ENCODE measurements at regions not wholly inside any gene's neighbourhood (a gene's known extent, or its start where the extent isn't known, plus 50 kb on each side); places are given as distances from the start of the nearest gene placed in this dataset.

DNA sequence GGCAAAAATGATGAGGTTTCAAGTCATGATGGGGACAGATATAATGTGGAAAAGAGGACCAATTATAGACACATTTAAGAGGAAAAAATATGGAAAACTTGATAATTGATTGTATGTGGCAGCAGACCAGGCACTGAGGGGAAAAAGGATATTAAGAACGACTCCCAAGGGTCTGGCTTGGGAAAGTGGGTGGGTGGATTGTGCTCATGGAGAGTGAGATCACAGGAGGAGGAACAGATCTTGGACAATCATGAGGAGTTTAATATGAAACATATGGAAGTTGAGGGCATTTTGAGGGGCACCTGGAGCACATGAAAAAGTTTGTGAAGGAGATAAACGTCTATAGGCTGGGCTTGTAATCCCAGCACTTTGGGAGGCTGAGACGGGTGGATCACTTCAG lies 454.3 kb upstream of the KLF4 start:
- H3K79me1 ChIP-seq (ENCODE audit: low read depth in 1 of 2, low read length in 2 of 2): no peaks in the 10 kb centered on the region
- ATAC-seq (ENCODE audit: low read depth): no peak
- CTCF ChIA-PET: interaction anchor here (0.6 to 0.8 kb wide), 2 partner anchors 11 to 328 kb away, joined by 4 to 5 read pairs; no protein-coding TSS in a partner anchor
- no peak overlapping the region for H2AK5ac ChIP-seq (ENCODE audit: low read depth, low read length)
- no peak overlapping the region for H2BK5ac ChIP-seq (ENCODE audit: low read depth, low read length, poor library complexity, severe bottlenecking)
- no peak overlapping the region for H2AK9ac ChIP-seq (replicated peaks; ENCODE audit: low read depth, low read length, poor library complexity)
- H2BK20ac ChIP-seq (ENCODE audit: low read depth, low read length): no peak overlapping the region
- no peaks in the 10 kb centered on the region for H3K9me1 ChIP-seq (ENCODE audit: insufficient read depth, low read length)
- TF ChIP-seq CEBPB (IDR thresholded peaks at IDR 0.05; ENCODE audit: low read depth, low read length) (no peak), BHLHE40 (IDR thresholded peaks at IDR 0.05; ENCODE audit: low read depth, low read length) (no peak), FOS (IDR thresholded peaks at IDR 0.05; ENCODE audit: low read depth, low read length) (no peak), RFX5 (IDR thresholded peaks at IDR 0.05; ENCODE audit: low read depth, low read length) (no peak), POLR2A (IDR thresholded peaks at IDR 0.05; ENCODE audit: low read depth, low read length) (no peak), RAD21 (IDR thresholded peaks at IDR 0.05; ENCODE audit: low read length) (no peak), MAFK (IDR thresholded peaks at IDR 0.05; ENCODE audit: low read depth, low read length) (no peak), RCOR1 (IDR thresholded peaks at IDR 0.05; ENCODE audit: insufficient replicate concordance, low read length) (no peak), MAZ (IDR thresholded peaks at IDR 0.05; ENCODE audit: borderline replicate concordance, low read depth, low read length) (no peak), SMC3 (IDR thresholded peaks at IDR 0.05; ENCODE audit: low read depth, low read length) (no peak), MXI1 (IDR thresholded peaks at IDR 0.05; ENCODE audit: borderline replicate concordance, low read depth, low read length) (no peak), NFE2L2 (IDR thresholded peaks at IDR 0.05; ENCODE audit: low read depth, low read length) (no peak), CHD1 (IDR thresholded peaks at IDR 0.05; ENCODE audit: low read depth, low read length) (no peak)
- TF ChIP-seq, protein P1, sequence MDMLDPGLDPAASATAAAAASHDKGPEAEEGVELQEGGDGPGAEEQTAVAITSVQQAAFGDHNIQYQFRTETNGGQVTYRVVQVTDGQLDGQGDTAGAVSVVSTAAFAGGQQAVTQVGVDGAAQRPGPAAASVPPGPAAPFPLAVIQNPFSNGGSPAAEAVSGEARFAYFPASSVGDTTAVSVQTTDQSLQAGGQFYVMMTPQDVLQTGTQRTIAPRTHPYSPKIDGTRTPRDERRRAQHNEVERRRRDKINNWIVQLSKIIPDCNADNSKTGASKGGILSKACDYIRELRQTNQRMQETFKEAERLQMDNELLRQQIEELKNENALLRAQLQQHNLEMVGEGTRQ (IDR thresholded peaks at IDR 0.05; ENCODE audit: low read depth, low read length): no peak
- TF ChIP-seq, protein P2, sequence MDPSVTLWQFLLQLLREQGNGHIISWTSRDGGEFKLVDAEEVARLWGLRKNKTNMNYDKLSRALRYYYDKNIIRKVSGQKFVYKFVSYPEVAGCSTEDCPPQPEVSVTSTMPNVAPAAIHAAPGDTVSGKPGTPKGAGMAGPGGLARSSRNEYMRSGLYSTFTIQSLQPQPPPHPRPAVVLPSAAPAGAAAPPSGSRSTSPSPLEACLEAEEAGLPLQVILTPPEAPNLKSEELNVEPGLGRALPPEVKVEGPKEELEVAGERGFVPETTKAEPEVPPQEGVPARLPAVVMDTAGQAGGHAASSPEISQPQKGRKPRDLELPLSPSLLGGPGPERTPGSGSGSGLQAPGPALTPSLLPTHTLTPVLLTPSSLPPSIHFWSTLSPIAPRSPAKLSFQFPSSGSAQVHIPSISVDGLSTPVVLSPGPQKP (IDR thresholded peaks at IDR 0.05; ENCODE audit: borderline replicate concordance, low read depth, low read length): no peak
- TF ChIP-seq, protein P3, sequence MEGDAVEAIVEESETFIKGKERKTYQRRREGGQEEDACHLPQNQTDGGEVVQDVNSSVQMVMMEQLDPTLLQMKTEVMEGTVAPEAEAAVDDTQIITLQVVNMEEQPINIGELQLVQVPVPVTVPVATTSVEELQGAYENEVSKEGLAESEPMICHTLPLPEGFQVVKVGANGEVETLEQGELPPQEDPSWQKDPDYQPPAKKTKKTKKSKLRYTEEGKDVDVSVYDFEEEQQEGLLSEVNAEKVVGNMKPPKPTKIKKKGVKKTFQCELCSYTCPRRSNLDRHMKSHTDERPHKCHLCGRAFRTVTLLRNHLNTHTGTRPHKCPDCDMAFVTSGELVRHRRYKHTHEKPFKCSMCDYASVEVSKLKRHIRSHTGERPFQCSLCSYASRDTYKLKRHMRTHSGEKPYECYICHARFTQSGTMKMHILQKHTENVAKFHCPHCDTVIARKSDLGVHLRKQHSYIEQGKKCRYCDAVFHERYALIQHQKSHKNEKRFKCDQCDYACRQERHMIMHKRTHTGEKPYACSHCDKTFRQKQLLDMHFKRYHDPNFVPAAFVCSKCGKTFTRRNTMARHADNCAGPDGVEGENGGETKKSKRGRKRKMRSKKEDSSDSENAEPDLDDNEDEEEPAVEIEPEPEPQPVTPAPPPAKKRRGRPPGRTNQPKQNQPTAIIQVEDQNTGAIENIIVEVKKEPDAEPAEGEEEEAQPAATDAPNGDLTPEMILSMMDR (conservative IDR thresholded peaks at IDR 0.05; ENCODE audit: low read depth, low read length): no peak
- H3K14ac ChIP-seq (replicated peaks; ENCODE audit: low read depth, low read length): no peak overlapping the region
- no peaks in the 10 kb centered on the region for H3K9me3 ChIP-seq (ENCODE audit: control insufficient read depth, insufficient read depth, low read length)
- no peak overlapping the region for H2AFZ ChIP-seq (replicated peaks; ENCODE audit: low read length, poor library complexity)
- dilution Hi-C loops (cut with HindIII; ENCODE audit: low sequenced_read_pairs, unreplicated experiment) (no loop called here), in situ Hi-C loops (cut with MboI; ENCODE audit: low sequenced_read_pairs) (no loop called here), intact Hi-C loops (cut with micrococcal nuclease) (no loop called here)
- no peaks in the 10 kb centered on the region for H3K36me3 ChIP-seq (ENCODE audit: control insufficient read depth, insufficient read depth, low read length)
- H3K4me2 ChIP-seq (ENCODE audit: low read depth, low read length): no peak overlapping the region
- H4K5ac ChIP-seq (ENCODE audit: low read depth, low read length): no peak overlapping the region
- no peaks in the 10 kb centered on the region for H4K20me1 ChIP-seq (ENCODE audit: insufficient read depth, low read length)
- H3K4me1 ChIP-seq (ENCODE audit: control insufficient read depth, insufficient read depth, low read length): peaks cover 2% of the 10 kb centered on the region; the same call in 1 of the 2 replicates
- no peak overlapping the region for H3K4ac ChIP-seq (ENCODE audit: low read depth, low read length)
- no TSS peak for BruUV-seq (replicated peaks)
- no peak overlapping the region for H3K4me3 ChIP-seq (ENCODE audit: insufficient read depth, low read depth, low read length)
- no peak overlapping the region for H3K9ac ChIP-seq (ENCODE audit: low read depth, low read length)
- no peak overlapping the region for H2BK15ac ChIP-seq (ENCODE audit: low read depth, low read length)
- no peak for DNase-seq
- no peak overlapping the region for H3K27ac ChIP-seq (ENCODE audit: insufficient read depth, low read length)
- H3K23ac ChIP-seq (ENCODE audit: low read depth, low read length): no peak overlapping the region
- H4K91ac ChIP-seq (ENCODE audit: insufficient read depth, low read depth, low read length): no peak overlapping the region
- H4K8ac ChIP-seq (ENCODE audit: low read depth in 2 of 2, low read length in 2 of 2): no peak overlapping the region
- no peak overlapping the region for H2BK120ac ChIP-seq (ENCODE audit: low read depth, low read length)
- POLR2A ChIA-PET (ENCODE audit: unreplicated experiment): no interaction called here
- 78% methylated on average over 1 of the region's 3 CpGs; no CpG with 5 or more reads in 1 of the 2 experiments for WGBS, 2 experiments (ENCODE audit: extremely low coverage in 2 of 2, insufficient read length in 1 of 2)
- H3K27me3 ChIP-seq (ENCODE audit: control insufficient read depth, insufficient read depth, low read length): no peaks in the 10 kb centered on the region
- H3K18ac ChIP-seq (ENCODE audit: low read depth, low read length): no peak overlapping the region
- no peak overlapping the region for H3K56ac ChIP-seq (ENCODE audit: extremely low read depth, insufficient read depth, low read length)
